GM12875 (cell line): ENCODE measurements at regions not wholly inside any gene's neighbourhood (a gene's known extent, or its start where the extent isn't known, plus 50 kb on each side); places are given as distances from the start of the nearest gene placed in this dataset.

Experiments used
- H3K4me3 ChIP-seq: one replicate; pipeline ENCODE4 v1.5.1; 2011; ENCODE audit warnings: low read depth, low read length, control low read depth
- TF ChIP-seq, protein P1 (sequence below): IDR thresholded peaks from 2 replicates; pipeline ENCODE4 v1.5.1; 2011; ENCODE audit warnings: low read depth, mild to moderate bottlenecking, control low read depth, inconsistent platforms, low read length, moderate library complexity, borderline replicate concordance; ENCODE audit not compliant: insufficient read depth

GRCh38 chr2:217530392-217531090, 472.3 kb downstream of the TNS1 start:
- TF ChIP-seq, protein P1, sequence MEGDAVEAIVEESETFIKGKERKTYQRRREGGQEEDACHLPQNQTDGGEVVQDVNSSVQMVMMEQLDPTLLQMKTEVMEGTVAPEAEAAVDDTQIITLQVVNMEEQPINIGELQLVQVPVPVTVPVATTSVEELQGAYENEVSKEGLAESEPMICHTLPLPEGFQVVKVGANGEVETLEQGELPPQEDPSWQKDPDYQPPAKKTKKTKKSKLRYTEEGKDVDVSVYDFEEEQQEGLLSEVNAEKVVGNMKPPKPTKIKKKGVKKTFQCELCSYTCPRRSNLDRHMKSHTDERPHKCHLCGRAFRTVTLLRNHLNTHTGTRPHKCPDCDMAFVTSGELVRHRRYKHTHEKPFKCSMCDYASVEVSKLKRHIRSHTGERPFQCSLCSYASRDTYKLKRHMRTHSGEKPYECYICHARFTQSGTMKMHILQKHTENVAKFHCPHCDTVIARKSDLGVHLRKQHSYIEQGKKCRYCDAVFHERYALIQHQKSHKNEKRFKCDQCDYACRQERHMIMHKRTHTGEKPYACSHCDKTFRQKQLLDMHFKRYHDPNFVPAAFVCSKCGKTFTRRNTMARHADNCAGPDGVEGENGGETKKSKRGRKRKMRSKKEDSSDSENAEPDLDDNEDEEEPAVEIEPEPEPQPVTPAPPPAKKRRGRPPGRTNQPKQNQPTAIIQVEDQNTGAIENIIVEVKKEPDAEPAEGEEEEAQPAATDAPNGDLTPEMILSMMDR, result no peak
- H3K4me3 ChIP-seq, result no peak overlapping the region

GRCh38 chr2:217529271-217529670, 473.5 kb downstream of the TNS1 start:
- H3K4me3 ChIP-seq, result no peak overlapping the region
- TF ChIP-seq, protein P1, result no peak

- H3K4me3 ChIP-seq, result no peak overlapping the region
- TF ChIP-seq, protein P1, result no peak
Measured at GRCh38 chr2:217527590-217528202, 475.1 kb downstream of the TNS1 start.

DNA sequence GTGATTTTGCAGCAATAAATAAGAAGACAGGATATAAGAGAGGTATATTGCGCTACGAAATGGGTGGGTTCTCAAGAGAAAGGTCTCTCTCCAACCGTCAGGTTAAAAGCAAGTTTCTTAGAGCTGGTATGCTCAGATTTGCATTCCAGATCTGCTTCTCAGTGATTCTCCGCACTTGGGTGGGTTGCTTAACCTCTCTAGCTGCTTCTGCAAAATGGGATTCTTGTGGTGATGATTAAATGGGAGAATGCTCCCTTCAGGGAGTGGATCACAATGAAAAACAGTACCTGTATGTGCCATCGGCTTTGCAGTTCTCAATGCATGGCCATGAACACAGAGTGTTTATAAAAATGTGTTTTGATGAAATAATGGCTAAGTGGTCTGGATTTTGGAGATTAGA, 477.7 kb downstream of the TNS1 start:
- H3K4me3 ChIP-seq, result no peak overlapping the region
- TF ChIP-seq, protein P1, result no peak

GRCh38 chr2:217523286-217523685, 479.5 kb downstream of the TNS1 start:
- no peak overlapping the region for H3K4me3 ChIP-seq
- TF ChIP-seq, protein P1, result no peak

- H3K4me3 ChIP-seq, result no peak overlapping the region
- TF ChIP-seq, protein P1, result no peak
Measured at GRCh38 chr2:217521820-217522219, 481.0 kb downstream of the TNS1 start.

DNA sequence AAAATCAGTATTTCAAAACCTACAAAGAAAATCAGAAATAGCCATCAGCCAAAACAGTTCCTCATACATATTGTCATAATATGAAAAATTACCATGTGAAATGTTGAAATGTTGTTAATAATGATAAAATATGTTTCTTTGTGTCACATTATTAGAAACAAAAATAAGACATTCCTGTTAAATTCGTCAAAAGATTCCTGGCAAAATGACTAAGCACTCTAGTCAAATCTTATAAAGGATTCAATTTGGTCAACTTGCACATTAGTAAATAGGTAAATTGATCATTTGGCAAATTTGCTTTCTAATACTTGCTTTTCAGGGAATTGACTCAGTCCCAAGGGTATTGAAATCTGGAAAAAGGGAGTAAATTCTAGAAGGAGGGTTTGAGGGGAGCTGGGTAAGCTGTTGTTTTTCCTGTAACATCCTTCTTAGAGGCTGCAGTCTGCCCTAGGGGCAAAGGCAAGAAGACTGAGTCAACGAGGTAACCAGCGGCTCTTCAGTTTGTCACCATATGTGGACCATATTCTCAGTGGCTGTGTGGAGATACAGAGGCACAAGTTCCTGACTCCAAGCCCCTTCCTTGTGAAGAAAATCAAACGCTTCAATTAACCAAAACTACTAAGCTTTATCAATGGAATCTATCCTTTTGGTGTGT, 482.3 kb downstream of the TNS1 start:
- H3K4me3 ChIP-seq, result no peak overlapping the region
- TF ChIP-seq, protein P1, result no peak
